Muscle layer of duodenum (tissue), 2 donors: ENCODE measurements at regions not wholly inside any gene's neighbourhood (a gene's known extent, or its start where the extent isn't known, plus 50 kb on each side); places are given as distances from the start of the nearest gene placed in this dataset.

Experiments
- H3K27ac ChIP-seq: one replicate; pipeline ENCODE4 v1.7.0; 2013; ENCODE audit warnings: mild to moderate bottlenecking, low read length
- H3K27me3 ChIP-seq: one replicate; pipeline ENCODE4 v1.7.0; 2013; ENCODE audit warnings: low read depth, mild to moderate bottlenecking, control low read depth, low read length
- H3K36me3 ChIP-seq, 2 donors: one replicate each; pipeline ENCODE4 v1.7.0; 2013; ENCODE audit warnings: low read length in 2 of 2, control low read depth in 1 of 2, mild to moderate bottlenecking in 1 of 2; ENCODE audit not compliant: insufficient read depth in 2 of 2, control insufficient read depth in 1 of 2
- H3K4me1 ChIP-seq, 2 donors: one replicate each; pipeline ENCODE4 v1.7.0; 2013; ENCODE audit warnings: low read length in 2 of 2, mild to moderate bottlenecking in 2 of 2, control low read depth in 1 of 2, moderate library complexity in 1 of 2; ENCODE audit not compliant: insufficient read depth in 2 of 2, control insufficient read depth in 1 of 2
- H3K4me3 ChIP-seq, 2 donors: one replicate each; pipeline ENCODE4 v1.7.0; 2013; ENCODE audit warnings: low read length in 2 of 2, low read depth in 1 of 2, mild to moderate bottlenecking in 1 of 2
- H3K9me3 ChIP-seq, 2 donors: one replicate each; pipeline ENCODE4 v1.7.0; 2013; ENCODE audit warnings: low read length in 2 of 2, control low read depth in 1 of 2, mild to moderate bottlenecking in 1 of 2; ENCODE audit not compliant: control insufficient read depth in 1 of 2
- donor health status: healthy.

DNA sequence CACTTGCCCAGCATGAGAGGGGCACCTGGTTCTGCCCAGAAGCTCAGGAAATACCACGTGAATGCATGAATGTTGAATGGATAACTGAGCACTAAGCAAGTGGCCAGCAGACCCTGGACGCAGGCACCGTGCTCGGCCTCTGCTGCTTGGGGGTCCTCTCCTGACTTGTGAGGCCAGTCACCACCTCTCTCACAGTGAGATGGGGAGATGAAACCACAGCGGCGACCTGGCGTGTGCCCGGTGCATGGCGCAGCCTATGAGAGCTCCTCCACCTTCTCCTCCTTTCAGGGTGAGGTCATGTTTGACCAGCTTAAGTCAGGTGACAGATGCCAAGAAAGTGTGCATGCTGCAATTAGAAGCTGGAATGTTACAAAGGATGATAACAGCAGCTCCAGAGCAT lies 75.5 kb downstream of the HMX1 start:
- H3K4me3 ChIP-seq, result no peak overlapping the region
- H3K27ac ChIP-seq, result no peak overlapping the region
- H3K9me3 ChIP-seq, result no peaks in the 10 kb centered on the region
- H3K4me1 ChIP-seq, result no peaks in the 10 kb centered on the region
- H3K36me3 ChIP-seq, result no peaks in the 10 kb centered on the region
- H3K27me3 ChIP-seq, result no peaks in the 10 kb centered on the region

DNA sequence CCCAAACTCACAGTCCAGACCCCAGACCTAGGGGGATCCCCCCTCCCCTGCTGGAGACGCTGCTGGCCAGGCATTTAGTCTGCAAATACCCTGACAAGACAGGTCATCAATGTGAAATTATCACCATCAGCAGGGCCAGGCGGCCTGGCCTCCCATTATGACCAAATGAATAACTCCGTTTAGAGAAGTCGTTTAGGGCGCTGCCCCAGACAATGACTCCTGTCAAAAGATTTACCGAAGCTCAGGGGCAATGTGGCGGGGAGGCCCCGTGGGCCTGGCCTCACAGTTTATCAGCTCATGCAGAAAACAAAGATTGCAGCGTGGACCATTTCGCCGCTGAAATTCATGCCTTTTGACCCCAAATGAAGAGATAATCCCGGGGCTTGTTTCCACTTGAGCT lies 76.5 kb downstream of the HMX1 start:
- Histone ChIP-seq H3K27me3 (no peaks in the 10 kb centered on the region), H3K36me3 (no peaks in the 10 kb centered on the region), H3K4me3 (no peak overlapping the region), H3K9me3 (no peaks in the 10 kb centered on the region), H3K27ac (no peak overlapping the region), H3K4me1 (no peaks in the 10 kb centered on the region)

- Histone ChIP-seq H3K4me1 (no peaks in the 10 kb centered on the region), H3K9me3 (no peaks in the 10 kb centered on the region), H3K36me3 (no peaks in the 10 kb centered on the region), H3K27me3 (no peaks in the 10 kb centered on the region), H3K4me3 (no peak overlapping the region), H3K27ac (no peak overlapping the region)
Measured at GRCh38 chr4:8794491-8794890, 77.1 kb downstream of the HMX1 start.

DNA sequence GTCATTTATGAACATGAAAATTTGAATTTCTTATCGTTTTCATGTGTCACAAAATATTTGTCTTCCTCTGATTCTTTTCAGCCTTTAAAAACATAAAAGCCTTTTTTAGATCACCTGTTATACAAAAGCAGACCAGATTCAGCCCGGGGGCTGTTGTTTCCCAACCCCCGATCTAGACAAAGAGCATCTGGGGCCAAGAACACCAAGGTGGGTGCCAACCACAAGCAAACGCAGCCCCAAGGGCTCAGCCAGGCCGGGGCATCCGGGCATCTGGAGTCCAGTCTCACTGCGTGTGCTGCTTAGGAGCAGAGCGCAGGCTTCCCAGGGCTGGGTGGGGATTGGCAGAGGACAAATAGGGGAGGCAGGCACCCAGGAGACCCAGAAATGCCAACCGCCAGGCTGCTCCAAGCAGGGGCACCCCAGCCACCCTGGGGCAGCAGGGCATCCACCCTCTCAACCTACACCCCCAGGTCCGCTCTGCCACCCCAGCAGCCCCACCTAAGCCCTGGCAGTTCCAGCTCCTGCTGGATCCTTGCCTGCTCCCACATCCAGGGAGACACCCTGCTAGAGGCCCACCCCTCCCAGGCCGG lies 78.0 kb downstream of the HMX1 start:
- Histone ChIP-seq H3K27ac (no peak overlapping the region), H3K36me3 (no peaks in the 10 kb centered on the region), H3K4me3 (no peak overlapping the region), H3K27me3 (no peaks in the 10 kb centered on the region), H3K9me3 (no peaks in the 10 kb centered on the region), H3K4me1 (no peaks in the 10 kb centered on the region)

DNA sequence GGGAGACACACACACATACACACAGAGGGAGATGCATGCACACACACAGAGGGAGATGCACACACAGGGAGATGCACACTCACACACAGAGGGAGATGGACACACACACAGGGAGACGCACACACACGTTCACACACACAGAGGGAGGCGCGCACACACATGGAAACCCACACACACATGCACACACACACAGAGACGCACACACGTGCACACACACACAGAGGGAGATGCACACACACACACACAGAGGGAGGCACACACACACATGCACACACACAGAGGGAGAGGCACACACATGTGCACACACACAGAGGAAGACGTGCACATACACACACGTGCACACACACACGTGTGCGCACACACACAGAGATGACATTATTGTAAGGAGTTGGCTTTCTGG lies 79.1 kb downstream of the HMX1 start:
- no peaks in the 10 kb centered on the region for H3K27me3 ChIP-seq
- H3K4me3 ChIP-seq, result no peak overlapping the region
- no peak overlapping the region for H3K27ac ChIP-seq

GRCh38 chr4:8791609-8792008 lies 80.0 kb downstream of the HMX1 start:
- Histone ChIP-seq H3K27me3 (no peaks in the 10 kb centered on the region), H3K27ac (no peak overlapping the region), H3K4me1 (no peaks in the 10 kb centered on the region), H3K9me3 (no peaks in the 10 kb centered on the region), H3K36me3 (no peaks in the 10 kb centered on the region), H3K4me3 (no peak overlapping the region)

More for the DNA sequence above, 79.1 kb downstream of the HMX1 start:
- Histone ChIP-seq H3K4me1 (no peaks in the 10 kb centered on the region), H3K36me3 (no peaks in the 10 kb centered on the region), H3K9me3 (no peaks in the 10 kb centered on the region)

DNA sequence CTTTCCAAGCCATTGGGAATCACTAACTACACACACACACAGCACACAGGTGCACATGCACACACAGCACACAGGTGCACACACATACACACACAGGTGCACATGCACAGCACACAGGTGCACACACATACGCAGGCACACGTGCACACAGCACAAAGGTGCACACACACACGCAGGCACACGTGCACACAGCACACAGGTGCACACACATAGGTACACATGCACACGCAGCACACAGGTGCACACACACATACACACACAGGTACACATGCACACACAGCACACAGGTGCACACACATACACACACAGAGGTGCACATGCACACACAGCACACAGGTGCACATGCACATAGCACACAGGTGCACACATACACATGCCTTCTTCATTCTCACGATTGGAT lies 80.9 kb downstream of the HMX1 start:
- H3K27ac ChIP-seq, result no peak overlapping the region
- no peaks in the 10 kb centered on the region for H3K4me1 ChIP-seq
- H3K4me3 ChIP-seq, result no peak overlapping the region
- H3K36me3 ChIP-seq, result no peaks in the 10 kb centered on the region
- H3K9me3 ChIP-seq, result no peaks in the 10 kb centered on the region
- H3K27me3 ChIP-seq, result no peaks in the 10 kb centered on the region

DNA sequence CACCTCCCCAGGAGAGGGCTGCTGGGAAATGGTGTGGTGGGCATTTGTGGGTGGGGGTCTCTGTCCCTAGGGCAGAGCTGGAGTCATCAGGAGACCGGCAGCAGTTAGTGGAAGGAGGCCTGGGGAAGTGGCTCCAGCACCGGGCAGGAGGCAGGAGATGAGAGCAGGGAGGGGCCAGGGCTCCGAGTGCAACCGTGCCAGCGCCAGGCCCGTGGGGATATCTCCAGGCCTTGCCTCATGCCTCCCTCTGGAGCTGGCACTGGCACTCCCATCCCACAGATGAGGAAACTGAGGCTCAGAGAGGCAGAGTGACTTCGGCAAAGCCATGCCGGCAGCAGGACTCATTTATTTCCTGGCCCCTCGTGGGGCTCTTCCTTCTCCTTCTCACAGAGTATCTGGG lies 83.5 kb downstream of the HMX1 start:
- H3K36me3 ChIP-seq, result no peaks in the 10 kb centered on the region
- H3K27me3 ChIP-seq, result no peaks in the 10 kb centered on the region
- no peak overlapping the region for H3K4me3 ChIP-seq
- H3K9me3 ChIP-seq, result no peaks in the 10 kb centered on the region
- H3K4me1 ChIP-seq, result no peaks in the 10 kb centered on the region
- H3K27ac ChIP-seq, result no peak overlapping the region

DNA sequence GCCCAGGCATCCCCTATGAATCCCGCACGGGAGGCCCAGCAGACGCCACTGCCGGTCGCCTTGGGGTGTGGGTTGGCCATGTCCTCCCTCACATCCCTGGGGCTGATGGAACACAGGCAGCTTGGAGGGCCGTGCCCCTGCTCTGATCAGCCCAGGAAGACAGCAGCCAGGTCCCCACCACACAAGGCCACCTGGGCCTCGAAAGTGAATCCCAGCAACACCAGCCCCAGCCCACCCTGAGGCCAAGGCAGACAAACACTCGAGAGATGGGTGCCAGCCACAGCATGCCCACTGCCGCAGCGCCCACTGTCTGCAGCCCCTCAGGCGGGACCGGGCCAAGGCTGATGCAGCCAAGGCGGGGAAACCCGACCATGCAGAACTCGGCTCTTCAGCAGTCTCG lies 85.5 kb downstream of the HMX1 start:
- H3K36me3 ChIP-seq, result no peaks in the 10 kb centered on the region
- H3K27ac ChIP-seq, result no peak overlapping the region
- H3K27me3 ChIP-seq, result no peaks in the 10 kb centered on the region
- H3K4me1 ChIP-seq, result no peaks in the 10 kb centered on the region
- H3K9me3 ChIP-seq, result no peaks in the 10 kb centered on the region
- no peak overlapping the region for H3K4me3 ChIP-seq

DNA sequence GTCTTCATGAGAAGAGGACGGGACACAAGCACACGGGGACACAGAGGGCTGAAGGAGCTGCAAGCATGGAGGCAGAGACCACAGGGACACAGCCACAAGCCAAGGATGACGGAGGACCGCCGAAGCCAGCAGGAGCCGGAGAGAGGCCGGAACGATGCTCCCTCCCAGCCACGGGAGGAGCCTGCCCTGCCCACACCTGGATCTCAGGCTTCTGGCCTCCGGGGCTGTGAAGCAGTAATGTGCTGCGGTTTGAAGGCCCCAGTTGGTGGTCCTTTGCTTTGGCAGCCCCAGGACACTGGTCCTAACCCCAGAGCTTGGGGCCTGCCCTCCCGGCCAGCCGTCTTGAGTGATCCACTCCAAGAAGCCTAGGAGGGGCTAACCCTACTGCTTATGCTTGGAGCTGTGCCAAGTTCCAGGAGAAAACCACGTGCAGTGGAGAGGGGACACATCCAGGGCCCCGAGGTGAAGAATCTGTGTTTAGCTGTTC lies 85.9 kb downstream of the HMX1 start:
- Histone ChIP-seq H3K9me3 (no peaks in the 10 kb centered on the region), H3K27me3 (no peaks in the 10 kb centered on the region), H3K27ac (no peak overlapping the region), H3K36me3 (no peaks in the 10 kb centered on the region), H3K4me1 (no peaks in the 10 kb centered on the region), H3K4me3 (no peak overlapping the region)

- Histone ChIP-seq H3K4me1 (no peaks in the 10 kb centered on the region), H3K9me3 (no peaks in the 10 kb centered on the region), H3K36me3 (no peaks in the 10 kb centered on the region), H3K27me3 (no peaks in the 10 kb centered on the region), H3K27ac (no peak overlapping the region), H3K4me3 (no peak overlapping the region)
Measured at GRCh38 chr4:8783736-8784135, 87.9 kb downstream of the HMX1 start.

- Histone ChIP-seq H3K27me3 (no peaks in the 10 kb centered on the region), H3K9me3 (no peaks in the 10 kb centered on the region), H3K4me3 (no peak overlapping the region), H3K4me1 (no peaks in the 10 kb centered on the region), H3K27ac (no peak overlapping the region), H3K36me3 (no peaks in the 10 kb centered on the region)
Measured at GRCh38 chr4:8782135-8782534, 89.5 kb downstream of the HMX1 start.
